HepG2 (cell line): ENCODE measurements at regions not wholly inside any gene's neighbourhood (a gene's known extent, or its start where the extent isn't known, plus 50 kb on each side); places are given as distances from the start of the nearest gene placed in this dataset.

Experiments used
- ATAC-seq: fragments of 200-7000 bp; cut with Tn5 transposase; 3 replicates; pipeline ENCODE4 v1.9.1; 2020; ENCODE audit warnings: mild to moderate bottlenecking, moderate library complexity
- BruUV-seq: library from RNA; stranded (reverse); fragments of 400-500 nt; replicated peaks from 2 replicates; lab custom pipeline; 2021; lab: Mats Ljungman, UMichigan
- CTCF ChIA-PET: fragments of 300-600 bp; formaldehyde crosslinking; extraction: SDS; loops from one replicate; lab custom pipeline; 2021; ENCODE audit warnings: low total read pairs, inconsistent platforms, low intra/inter-chr PET ratio; lab: Yijun Ruan, JAX
- POLR2A ChIA-PET: fragments of 350-600 bp; sonication (Branson Sonifier 250); formaldehyde crosslinking; loops from one replicate; lab custom pipeline; 2020; ENCODE audit warnings: antibody characterized with exemption, inconsistent platforms; lab: Yijun Ruan, JAX
- DNase-seq: peaks from one replicate; pipeline ENCODE4 v3.0.0-alpha.2; 2015; ENCODE audit warnings: low spot score
- FAIRE-seq: peaks from 3 replicates; lab custom pipeline; 2011; peaks lifted over from hg19 to GRCh38; lab: Jason Lieb, UNC
- H2AFZ ChIP-seq: one replicate; pipeline ENCODE4 v1.6.1; 2011; ENCODE audit warnings: low read length, inconsistent platforms
- H3K27ac ChIP-seq: fragments of 300-600 bp; 3 replicates; pipeline ENCODE4 v1.8.0; 2011; ENCODE audit warnings: mixed run types, mild to moderate bottlenecking, mixed read lengths, low read length, inconsistent platforms; ENCODE audit not compliant: insufficient read depth; ENCODE audit errors: extremely low read length
- H3K27me3 ChIP-seq, 2 experiments: fragments of 200-600 bp in 1 of 2; 2 replicates in 1 of 2; 3 replicates in 1 of 2; pipeline versions ENCODE4 v1.6.0 to v1.8.0; 2011; ENCODE audit warnings: low read length in 2 of 2, mild to moderate bottlenecking in 2 of 2, moderate library complexity in 2 of 2, inconsistent platforms in 1 of 2; ENCODE audit not compliant: insufficient read depth in 2 of 2, control insufficient read depth in 1 of 2
- H3K36me3 ChIP-seq, 2 experiments: fragments of 200-600 bp in 1 of 2; replicated peaks in 1 of 2; 2 replicates in 1 of 2; 3 replicates in 1 of 2; pipeline versions ENCODE4 v1.5.1 to v1.8.0; 2011; ENCODE audit warnings: low read length in 2 of 2, inconsistent platforms in 1 of 2; ENCODE audit not compliant: insufficient read depth in 2 of 2, control insufficient read depth in 1 of 2
- H3K4me1 ChIP-seq: 2 replicates; pipeline ENCODE4 v1.5.1; 2012; ENCODE audit warnings: low read length, inconsistent platforms; ENCODE audit not compliant: insufficient read depth
- H3K4me2 ChIP-seq: 2 replicates; pipeline ENCODE4 v1.6.0; 2011; ENCODE audit warnings: low read depth, low read length, inconsistent platforms
- H3K4me3 ChIP-seq, 3 experiments: fragments of 200-600 bp in 1 of 3; sonication (generic), shearing (Covaris generic) in 1 of 3; replicated peaks in 1 of 3; 2 replicates each; pipeline ENCODE4 v1.5.1; 2011 to 2016; ENCODE audit warnings: low read length in 3 of 3, inconsistent platforms in 2 of 3, low read depth in 2 of 3, mild to moderate bottlenecking in 2 of 3, control low read depth in 1 of 3, mixed read lengths in 1 of 3; ENCODE audit not compliant: insufficient read depth in 1 of 3
- H3K79me2 ChIP-seq: one replicate; pipeline ENCODE4 v1.6.1; 2011; ENCODE audit warnings: low read length, inconsistent platforms; ENCODE audit not compliant: insufficient read depth
- H3K9ac ChIP-seq: 2 replicates; pipeline ENCODE4 v1.6.0; 2011; ENCODE audit warnings: mild to moderate bottlenecking, low read depth, low read length, inconsistent platforms; ENCODE audit not compliant: insufficient read depth
- H3K9me3 ChIP-seq: 2 replicates; pipeline ENCODE4 v1.5.1; 2012; ENCODE audit warnings: mild to moderate bottlenecking, low read length
- H4K20me1 ChIP-seq: 2 replicates; pipeline ENCODE4 v1.6.0; 2011; ENCODE audit warnings: inconsistent platforms, mild to moderate bottlenecking, low read length, moderate library complexity; ENCODE audit not compliant: insufficient read depth
- CCAR2 ChIP-seq: fragments of 200-400 bp; formaldehyde crosslinking; optimal IDR thresholded peaks from 2 replicates; pipeline ENCODE3; 2018; ENCODE audit warnings: low read depth, mild to moderate bottlenecking, low read length, moderate library complexity
- ESRRA ChIP-seq: sonication (generic); formaldehyde crosslinking; IDR thresholded peaks from 2 replicates; pipeline ENCODE4 v1.5.1; 2020; ENCODE audit warnings: mild to moderate bottlenecking, low read depth, missing genetic modification reagents
- MTF1 ChIP-seq: sonication (generic); formaldehyde crosslinking; IDR thresholded peaks from 2 replicates; pipeline ENCODE4 v1.5.0; 2020; ENCODE audit warnings: missing genetic modification reagents
- MXI1 ChIP-seq: IDR thresholded peaks from 3 replicates; pipeline ENCODE4 v1.6.1; 2012; ENCODE audit warnings: low read depth, low read length, inconsistent platforms, borderline replicate concordance
- NR2F1 ChIP-seq, 2 experiments: fragments of 450-650 bp in 1 of 2; formaldehyde crosslinking in 1 of 2; IDR thresholded peaks; 2 replicates each; pipeline versions ENCODE4 v1.5.0 to v1.6.1; 2016 to 2020; ENCODE audit warnings: mild to moderate bottlenecking in 1 of 2, missing compliant biosample characterization in 1 of 2, missing genetic modification reagents in 1 of 2, moderate library complexity in 1 of 2
- PHF8 ChIP-seq: sonication (generic); formaldehyde crosslinking; IDR thresholded peaks from 2 replicates; pipeline ENCODE4 v1.5.0; 2020; ENCODE audit warnings: missing genetic modification reagents
- RORA ChIP-seq: sonication (generic); formaldehyde crosslinking; IDR thresholded peaks from 2 replicates; pipeline ENCODE4 v1.5.0; 2020; ENCODE audit warnings: mild to moderate bottlenecking, missing genetic modification reagents, moderate library complexity
- TAF15 ChIP-seq: fragments of 200-400 bp; formaldehyde crosslinking; IDR thresholded peaks from one replicate; pipeline ENCODE4 v1.6.1; 2018; ENCODE audit warnings: mild to moderate bottlenecking, low read depth, low read length; ENCODE audit not compliant: poor library complexity, severe bottlenecking
- ZBTB3 ChIP-seq: sonication (generic); formaldehyde crosslinking; IDR thresholded peaks from 2 replicates; pipeline ENCODE4 v1.4.0; 2020; ENCODE audit warnings: low read depth, mild to moderate bottlenecking, moderate library complexity, missing genetic modification reagents, borderline replicate concordance
- ZNF224 ChIP-seq: sonication (generic); formaldehyde crosslinking; IDR thresholded peaks from 2 replicates; pipeline ENCODE4 v1.5.0; 2020; ENCODE audit warnings: mild to moderate bottlenecking, missing genetic modification reagents
- ZNF737 ChIP-seq: sonication (generic); formaldehyde crosslinking; IDR thresholded peaks from 2 replicates; pipeline ENCODE4 v1.5.0; 2020; ENCODE audit warnings: missing genetic modification reagents, mild to moderate bottlenecking, borderline replicate concordance
- WGBS: methylation state at CpG from one replicate; pipeline ENCODE4 v1.1.6; 2017; ENCODE audit warnings: low lambda C conversion rate; 5-methylcytosine and 5-hydroxymethylcytosine counted together
- in situ Hi-C: cut with HindIII; loops from 2 replicates; pipeline ENCODE4 v1.10.0; 2017; ENCODE audit warnings: low pct_unique_long_range_greater_than_20kb; ENCODE audit not compliant: extremely low pct_ligation_motif_present
- intact Hi-C: fragments of 100-400 bp; cut with micrococcal nuclease; formaldehyde crosslinking; loops from one replicate; pipeline ENCODE4 v1.10.0; 2022; ENCODE audit not compliant: unreplicated experiment
- TF ChIP-seq, protein P1 (sequence below): sonication (generic); formaldehyde crosslinking; IDR thresholded peaks from 2 replicates; pipeline ENCODE4 v1.4.0; 2020; ENCODE audit warnings: mild to moderate bottlenecking, missing genetic modification reagents
- TF ChIP-seq, protein P2 (sequence below): sonication (generic); formaldehyde crosslinking; IDR thresholded peaks from 2 replicates; pipeline ENCODE4 v1.5.0; 2020; ENCODE audit warnings: mild to moderate bottlenecking, missing genetic modification reagents, borderline replicate concordance

DNA sequence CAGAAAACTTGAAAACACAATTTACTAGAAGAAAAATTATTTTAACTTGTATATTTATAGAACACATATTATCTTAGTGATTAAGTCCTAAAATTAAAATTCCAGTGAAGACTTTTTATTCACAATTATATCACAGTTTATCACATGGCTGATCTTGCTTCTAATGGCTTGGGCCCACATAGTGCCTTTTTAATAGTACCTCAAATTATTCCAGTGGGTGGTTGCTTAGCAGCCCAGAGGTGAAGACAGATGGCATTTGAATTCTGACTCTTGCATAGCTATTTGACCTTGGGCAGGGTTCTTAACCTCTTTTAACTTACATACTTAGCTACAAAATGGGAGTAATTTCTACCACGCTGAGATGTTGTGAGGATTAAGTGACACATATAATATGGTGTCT, 214.7 kb upstream of the SGO1 start:
- intact Hi-C loops, result no loop called here
- no peak overlapping the region for H3K4me3 ChIP-seq
- no peak for FAIRE-seq
- no peak for TF ChIP-seq ESRRA (CRISPR knock-in tag)
- no peak for TF ChIP-seq ZNF224 (CRISPR knock-in tag)
- no peak for TF ChIP-seq NR2F1 (CRISPR knock-in tag; IDR thresholded peaks at IDR 0.05)
- no peak for TF ChIP-seq CCAR2
- TF ChIP-seq TAF15, result no peak
- no peak for TF ChIP-seq ZNF737
- no peak for TF ChIP-seq ZBTB3 (CRISPR knock-in tag)
- no peak for TF ChIP-seq MTF1 (CRISPR knock-in tag)
- TF ChIP-seq RORA (CRISPR knock-in tag), result no peak
- TF ChIP-seq, protein P1, sequence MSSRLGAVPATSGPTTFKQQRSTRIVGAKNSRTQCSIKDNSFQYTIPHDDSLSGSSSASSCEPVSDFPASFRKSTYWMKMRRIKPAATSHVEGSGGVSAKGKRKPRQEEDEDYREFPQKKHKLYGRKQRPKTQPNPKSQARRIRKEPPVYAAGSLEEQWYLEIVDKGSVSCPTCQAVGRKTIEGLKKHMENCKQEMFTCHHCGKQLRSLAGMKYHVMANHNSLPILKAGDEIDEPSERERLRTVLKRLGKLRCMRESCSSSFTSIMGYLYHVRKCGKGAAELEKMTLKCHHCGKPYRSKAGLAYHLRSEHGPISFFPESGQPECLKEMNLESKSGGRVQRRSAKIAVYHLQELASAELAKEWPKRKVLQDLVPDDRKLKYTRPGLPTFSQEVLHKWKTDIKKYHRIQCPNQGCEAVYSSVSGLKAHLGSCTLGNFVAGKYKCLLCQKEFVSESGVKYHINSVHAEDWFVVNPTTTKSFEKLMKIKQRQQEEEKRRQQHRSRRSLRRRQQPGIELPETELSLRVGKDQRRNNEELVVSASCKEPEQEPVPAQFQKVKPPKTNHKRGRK, result no peak
- no peak for TF ChIP-seq MXI1
- TF ChIP-seq, protein P2, sequence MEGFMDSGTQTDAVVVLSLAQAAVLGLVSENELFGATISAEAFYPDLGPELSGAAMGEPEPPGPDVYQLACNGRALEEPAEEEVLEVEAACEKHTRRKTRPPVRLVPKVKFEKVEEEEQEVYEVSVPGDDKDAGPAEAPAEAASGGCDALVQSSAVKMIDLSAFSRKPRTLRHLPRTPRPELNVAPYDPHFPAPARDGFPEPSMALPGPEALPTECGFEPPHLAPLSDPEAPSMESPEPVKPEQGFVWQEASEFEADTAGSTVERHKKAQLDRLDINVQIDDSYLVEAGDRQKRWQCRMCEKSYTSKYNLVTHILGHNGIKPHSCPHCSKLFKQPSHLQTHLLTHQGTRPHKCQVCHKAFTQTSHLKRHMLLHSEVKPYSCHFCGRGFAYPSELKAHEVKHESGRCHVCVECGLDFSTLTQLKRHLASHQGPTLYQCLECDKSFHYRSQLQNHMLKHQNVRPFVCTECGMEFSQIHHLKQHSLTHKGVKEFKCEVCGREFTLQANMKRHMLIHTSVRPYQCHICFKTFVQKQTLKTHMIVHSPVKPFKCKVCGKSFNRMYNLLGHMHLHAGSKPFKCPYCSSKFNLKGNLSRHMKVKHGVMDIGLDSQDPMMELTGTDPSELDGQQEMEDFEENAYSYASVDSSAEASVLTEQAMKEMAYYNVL (CRISPR knock-in tag), result no peak
- no peak for TF ChIP-seq PHF8 (CRISPR knock-in tag)
- TF ChIP-seq, all 625 proteins: peak for 0
- Histone ChIP-seq H3K4me2 (no peak overlapping the region), H3K36me3 (no peaks in the 10 kb centered on the region), H3K79me2 (no peaks in the 10 kb centered on the region), H3K4me1 (no peaks in the 10 kb centered on the region), H3K9me3 (peaks cover 14% of the 10 kb centered on the region; the same call in 1 of the 2 replicates), H2AFZ (no peak overlapping the region), H3K9ac (no peak overlapping the region), H3K27me3 (no peaks in the 10 kb centered on the region), H3K27ac (no peak overlapping the region), H4K20me1 (no peaks in the 10 kb centered on the region)
- ATAC-seq (no peak), DNase-seq (no peak)
- WGBS, result 0% methylated on average over 1 of the region's 1 CpG
- ChIA-PET POLR2A (no interaction called here), CTCF (no interaction called here)
- in situ Hi-C loops, result no loop called here
- no TSS peak for BruUV-seq
